HG03280 (cell line): ENCODE measurements at regions not wholly inside any gene's neighbourhood (a gene's known extent, or its start where the extent isn't known, plus 50 kb on each side); places are given as distances from the start of the nearest gene placed in this dataset.

ENCODE experiments used
- ATAC-seq: cut with Tn5 transposase; IDR thresholded peaks from one replicate; pipeline ENCODE4 v1.9.1; 2021; ENCODE audit warnings: mild to moderate bottlenecking, moderate library complexity; ENCODE audit not compliant: unreplicated experiment

DNA sequence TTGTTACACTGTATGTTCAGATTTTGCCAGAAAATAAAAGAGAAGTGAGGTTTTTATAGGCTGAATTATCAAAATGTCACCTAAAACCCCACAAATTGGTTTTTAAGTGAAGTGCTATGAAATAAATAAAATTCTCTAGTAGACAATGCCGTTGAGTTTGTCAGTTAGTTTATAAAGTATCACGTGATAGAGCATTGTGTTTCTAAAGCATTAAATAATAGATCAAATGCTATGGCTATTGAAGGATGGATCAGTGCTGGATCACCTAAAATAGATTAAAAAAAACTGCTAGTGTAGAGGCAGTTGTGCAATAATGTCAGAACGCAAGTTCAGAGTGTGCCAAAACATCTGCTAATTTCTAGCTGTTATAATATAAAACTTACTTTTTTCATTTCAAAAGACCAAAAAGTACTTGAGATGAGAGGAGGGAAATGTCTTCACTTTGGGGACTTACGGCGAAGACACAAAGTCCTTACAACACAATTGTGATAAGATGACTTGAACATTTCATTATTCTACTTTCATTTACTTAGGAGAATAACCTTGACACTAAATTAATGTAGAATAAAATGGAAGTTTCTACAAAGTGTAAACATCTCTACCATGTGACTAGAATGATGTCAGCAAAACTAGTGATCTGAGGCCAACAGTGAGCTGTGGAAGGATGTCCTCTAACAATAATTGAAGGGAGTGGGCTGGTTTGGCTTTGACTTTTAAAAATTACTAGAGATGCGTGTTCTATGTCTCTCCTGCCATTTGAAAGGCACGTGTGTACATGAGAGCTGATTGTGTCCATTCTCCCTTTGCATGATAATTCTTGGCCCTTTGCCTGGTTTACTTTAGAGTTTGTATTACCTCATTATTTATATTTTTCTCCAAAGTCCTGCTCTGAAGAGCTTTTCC lies 154.4 kb upstream of the PDE3A start:
- ATAC-seq = no peak

DNA sequence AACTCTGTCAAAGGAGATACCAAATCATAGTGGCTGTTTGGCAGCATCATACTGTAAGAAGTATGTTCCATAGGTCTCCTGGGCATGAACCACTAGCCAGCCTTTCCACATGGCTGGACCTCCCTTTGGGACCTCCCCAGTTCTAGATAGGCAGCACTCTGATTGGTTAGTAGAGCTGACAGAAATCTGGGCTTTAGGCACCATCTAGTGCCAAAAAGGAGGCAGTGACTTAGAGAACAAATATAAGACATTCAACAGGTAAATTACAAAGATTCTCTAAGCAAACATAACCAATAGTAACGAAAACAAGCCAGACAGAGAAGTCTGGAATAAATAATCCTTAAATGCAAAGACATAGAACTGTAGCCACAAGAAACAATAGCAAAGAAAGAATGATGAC lies 148.0 kb upstream of the PDE3A start:
- no peak for ATAC-seq

DNA sequence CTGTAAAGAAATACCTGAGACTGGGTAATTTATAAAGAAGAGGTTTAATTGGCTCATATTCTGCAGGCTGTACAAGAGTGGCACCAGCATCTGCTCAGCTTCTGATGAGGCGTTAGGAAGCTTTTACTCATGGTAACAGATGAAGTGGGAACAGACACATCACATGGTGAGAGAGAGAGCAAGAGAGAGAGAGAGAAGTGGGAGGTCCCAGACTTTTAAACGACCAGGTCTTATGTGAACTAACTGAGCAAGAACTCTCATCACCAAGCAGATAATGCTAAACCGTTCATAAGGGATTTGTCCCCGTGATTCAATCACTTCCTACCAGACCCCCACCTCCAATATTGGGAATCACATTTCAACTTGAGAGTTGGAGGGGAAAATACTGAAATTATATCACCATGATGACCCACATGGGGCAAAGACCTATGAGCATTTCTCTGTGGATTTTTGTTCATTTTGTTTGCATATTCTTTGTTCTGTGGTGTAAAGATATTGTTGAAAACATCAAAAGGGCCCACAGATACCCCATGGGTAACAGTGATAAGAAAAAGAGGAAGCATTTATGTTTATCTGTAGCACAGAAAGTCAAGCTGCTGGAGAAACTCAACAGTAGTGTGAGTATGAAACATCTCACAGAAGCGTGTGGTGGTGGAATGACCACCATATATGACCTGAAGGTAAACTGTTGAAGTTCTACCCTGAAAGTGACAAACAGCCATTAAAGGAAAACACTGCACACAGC lies 135.2 kb upstream of the PDE3A start:
- ATAC-seq = no peak

- ATAC-seq = no peak
Observed at GRCh38 chr12:20234474-20234873, 133.9 kb upstream of the PDE3A start.

GRCh38 chr12:20237091-20237490 lies 131.2 kb upstream of the PDE3A start:
- no peak for ATAC-seq

- no peak for ATAC-seq
Observed at GRCh38 chr12:20245491-20245890, 122.8 kb upstream of the PDE3A start.

- ATAC-seq = no peak
Observed at GRCh38 chr12:20248646-20249045, 119.7 kb upstream of the PDE3A start.

- ATAC-seq = no peak
Observed at GRCh38 chr12:20250761-20251160, 117.6 kb upstream of the PDE3A start.

GRCh38 chr12:20257311-20257710 lies 111.0 kb upstream of the PDE3A start:
- ATAC-seq = no peak

DNA sequence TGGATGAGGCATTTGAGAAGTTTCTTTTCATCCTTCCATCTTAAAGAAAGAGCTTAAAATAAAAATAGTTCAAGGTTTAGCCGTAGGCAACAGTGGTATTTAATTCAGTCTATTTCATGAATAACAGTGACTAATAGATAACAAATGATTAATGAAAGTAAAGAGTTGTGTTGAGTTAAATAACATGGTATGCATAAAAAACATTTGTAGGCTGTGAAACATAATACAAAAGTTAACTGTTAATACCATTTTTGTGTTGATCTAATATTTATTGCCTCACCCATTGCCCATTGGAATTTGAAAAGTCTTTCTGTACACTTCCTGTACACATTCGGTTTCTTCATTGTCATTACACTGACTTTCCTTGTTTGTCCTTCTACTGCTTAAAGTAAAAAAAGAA lies 108.6 kb upstream of the PDE3A start:
- ATAC-seq = no peak

DNA sequence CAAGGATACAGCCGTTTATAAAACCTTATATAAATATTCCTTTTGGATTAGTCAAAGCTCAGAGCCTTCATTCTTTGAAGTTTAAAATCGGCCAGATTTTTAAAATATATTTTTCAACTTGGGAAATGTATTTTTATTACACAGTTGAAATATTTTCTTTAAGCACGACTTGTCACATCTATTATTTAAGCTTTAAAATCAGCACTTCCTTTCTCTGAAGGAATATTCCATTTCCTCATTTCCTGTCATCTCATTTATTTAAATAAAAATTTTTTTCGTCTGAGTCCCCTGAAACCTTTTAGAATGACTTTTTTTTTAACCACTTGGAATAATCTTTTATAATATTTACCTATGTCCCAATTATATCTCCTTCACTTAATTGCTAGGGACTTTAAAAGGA lies 107.5 kb upstream of the PDE3A start:
- ATAC-seq = no peak

DNA sequence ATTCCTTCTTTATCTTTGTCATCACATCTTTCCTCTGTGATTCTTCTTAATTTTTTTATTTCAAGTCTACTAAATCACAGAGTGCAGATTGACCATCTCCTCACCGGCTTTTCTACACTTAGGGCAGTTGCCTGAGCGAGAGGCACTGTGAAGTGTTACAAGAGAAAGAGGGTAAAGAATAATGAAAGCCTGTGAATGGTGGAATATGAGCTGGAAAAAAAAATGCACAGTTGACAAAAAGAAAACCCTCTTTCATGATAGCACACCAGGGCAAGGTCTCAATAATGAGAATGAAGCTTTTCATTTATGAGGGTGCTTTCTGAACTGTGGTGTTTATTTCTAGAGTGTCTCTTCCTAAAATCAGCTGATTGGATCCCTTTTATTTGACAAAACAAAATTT lies 106.2 kb upstream of the PDE3A start:
- no peak for ATAC-seq

DNA sequence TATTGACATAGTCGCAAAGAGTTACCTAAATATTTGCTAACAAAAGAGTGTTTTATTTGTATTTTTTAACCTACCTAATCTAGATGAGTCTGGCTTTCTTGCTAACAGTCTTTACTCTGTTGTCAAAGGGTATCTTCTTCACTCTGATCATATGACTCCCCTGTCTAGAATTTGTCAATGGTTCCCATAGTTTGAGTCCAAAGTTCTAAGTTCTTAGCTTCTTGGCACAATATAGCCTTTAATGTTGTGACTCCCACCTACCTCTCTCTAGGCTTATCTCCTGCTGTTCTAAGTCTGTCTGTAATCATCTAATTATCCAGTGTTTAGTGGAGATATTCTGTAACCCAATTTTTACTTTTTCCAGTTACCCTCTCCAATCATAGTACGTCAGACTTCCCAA lies 104.3 kb upstream of the PDE3A start:
- no peak for ATAC-seq

GRCh38 chr12:20264608-20265114 lies 103.7 kb upstream of the PDE3A start:
- ATAC-seq = no peak

DNA sequence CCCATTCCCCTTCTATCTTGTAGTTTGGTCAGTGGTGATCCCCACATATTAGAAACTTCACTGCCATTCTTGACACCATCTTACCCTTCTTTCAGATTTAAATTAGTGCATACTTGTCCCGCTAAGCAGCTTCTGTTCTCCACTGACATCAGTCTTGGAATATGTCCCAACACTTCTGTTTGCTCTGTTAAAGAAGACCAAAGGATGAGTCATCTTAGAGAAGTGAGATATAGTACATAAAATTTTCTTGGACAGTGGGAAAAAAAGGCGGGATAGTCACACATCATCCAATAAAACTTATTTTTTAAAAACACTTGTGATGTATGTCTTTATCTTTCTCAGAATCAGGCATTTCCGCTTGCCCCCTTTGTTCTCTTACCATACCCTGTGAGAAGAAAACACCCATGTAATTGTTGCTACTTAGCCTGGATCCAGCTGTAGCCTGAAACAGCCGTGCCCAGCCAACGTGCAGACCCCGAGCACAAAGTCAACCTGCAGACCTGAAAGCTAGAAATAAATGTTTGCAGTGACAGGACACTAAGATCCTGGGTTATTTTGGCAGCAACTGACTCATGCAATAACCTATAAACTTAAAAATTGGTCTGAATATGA lies 100.1 kb upstream of the PDE3A start:
- no peak for ATAC-seq

GRCh38 chr12:20268771-20269170 lies 99.6 kb upstream of the PDE3A start:
- ATAC-seq = no peak

- ATAC-seq = no peak
Observed at GRCh38 chr12:20269337-20270067, 98.8 kb upstream of the PDE3A start.

- no peak for ATAC-seq
Observed at GRCh38 chr12:20270557-20270956, 97.8 kb upstream of the PDE3A start.

GRCh38 chr12:20272161-20272560 lies 96.2 kb upstream of the PDE3A start:
- no peak for ATAC-seq

- ATAC-seq = no peak
Observed at GRCh38 chr12:20272801-20273200, 95.5 kb upstream of the PDE3A start.

GRCh38 chr12:20274008-20274407 lies 94.3 kb upstream of the PDE3A start:
- no peak for ATAC-seq
